Lung (tissue), 11 donors: ENCODE measurements at regions not wholly inside any gene's neighbourhood (a gene's known extent, or its start where the extent isn't known, plus 50 kb on each side); places are given as distances from the start of the nearest gene placed in this dataset.
A peak's percentile ranks its signal among the peaks of the same experiment; 100 is the strongest.

Experiments used
- ATAC-seq: fragments of 200-7000 bp; cut with Tn5 transposase; one replicate; pipeline ENCODE4 v1.9.1; 2020; ENCODE audit warnings: moderate number of reproducible peaks; ENCODE audit not compliant: insufficient read depth, low FRiP score
- DNase-seq, 3 donors: peaks; one replicate each; pipeline ENCODE4 v3.0.0-alpha.2; 2013 to 2017
- H3K27ac ChIP-seq, 2 donors: one replicate each; pipeline ENCODE4 v1.5.1; 2013; ENCODE audit warnings: mild to moderate bottlenecking in 2 of 2, moderate library complexity in 2 of 2, control low read depth in 1 of 2, inconsistent platforms in 1 of 2, low read depth in 1 of 2, low read length in 1 of 2
- H3K27me3 ChIP-seq, 3 donors: one replicate each; pipeline ENCODE4 v1.5.1; 2013; ENCODE audit warnings: low read length in 2 of 3; ENCODE audit not compliant: control insufficient read depth in 3 of 3, insufficient read depth in 3 of 3
- H3K36me3 ChIP-seq, 4 donors: one replicate each; pipeline ENCODE4 v1.5.1; 2013; ENCODE audit warnings: low read length in 4 of 4, mild to moderate bottlenecking in 1 of 4, moderate library complexity in 1 of 4; ENCODE audit not compliant: control insufficient read depth in 4 of 4, insufficient read depth in 4 of 4
- H3K4me1 ChIP-seq, 5 donors: one replicate each; pipeline ENCODE4 v1.5.1; 2013; ENCODE audit warnings: low read length in 5 of 5, mild to moderate bottlenecking in 2 of 5, moderate library complexity in 1 of 5; ENCODE audit not compliant: control insufficient read depth in 5 of 5, insufficient read depth in 5 of 5
- H3K4me3 ChIP-seq: one replicate; pipeline ENCODE4 v1.5.1; 2013; ENCODE audit warnings: mild to moderate bottlenecking, control low read depth, moderate library complexity
- H3K9ac ChIP-seq, 2 donors: one replicate each; pipeline ENCODE4 v1.5.1; 2013; ENCODE audit warnings: low read length in 2 of 2, control low read depth in 1 of 2; ENCODE audit not compliant: insufficient read depth in 1 of 2
- H3K9me3 ChIP-seq, 4 donors: one replicate each; pipeline ENCODE4 v1.5.1; 2013; ENCODE audit warnings: low read length in 3 of 4, mild to moderate bottlenecking in 1 of 4, moderate library complexity in 1 of 4; ENCODE audit not compliant: control insufficient read depth in 4 of 4, insufficient read depth in 3 of 4
- WGBS, 2 donors: extraction: QIAGEN DNeasy Blood & Tissue Kit; methylation state at CpG; one replicate each; pipeline ENCODE4 v1.1.7; 2013; 5-methylcytosine and 5-hydroxymethylcytosine counted together
- TF ChIP-seq, protein P1 (sequence below): IDR thresholded peaks from 2 replicates; pipeline ENCODE4 v1.5.1; 2012; ENCODE audit warnings: mild to moderate bottlenecking; ENCODE audit errors: control extremely low read depth, extremely low read depth
- donor health status: control.
- donor health status: control.
- donor health status: Bipolar disorder and iron deficiency.
- donor health status: healthy.
- donor health status: DM: yes; HTN: yes; CAD: no.

DNA sequence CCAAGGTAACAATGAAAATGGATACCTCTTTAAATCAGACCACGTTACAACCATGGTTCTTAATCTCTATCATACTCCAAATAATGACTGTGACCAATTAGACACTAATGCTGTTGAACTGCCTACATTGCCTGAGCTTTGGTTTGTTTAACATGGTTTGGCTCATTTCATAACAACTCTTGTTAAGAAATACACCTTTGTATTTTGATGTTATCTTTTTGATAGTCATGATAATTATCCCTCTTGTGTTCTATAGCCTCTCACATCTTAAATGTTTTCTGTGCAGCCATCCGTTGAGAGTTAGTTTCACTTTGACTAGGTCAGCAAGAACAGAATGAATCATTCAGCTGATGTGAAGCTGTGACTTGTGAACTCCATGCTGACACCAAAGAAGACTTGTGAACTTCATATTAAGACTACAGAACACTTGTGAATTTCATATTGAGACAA lies 75.5 kb upstream of the RERGL start:
- no peak overlapping the region for H3K27ac ChIP-seq
- ATAC-seq: no peak
- H3K27me3 ChIP-seq: no peaks in the 10 kb centered on the region
- peaks cover 0 to 4% (median 0%) of the 10 kb centered on the region in 5 donors for H3K4me1 ChIP-seq
- no peak overlapping the region for H3K4me3 ChIP-seq
- H3K9ac ChIP-seq: no peak overlapping the region
- no peaks in the 10 kb centered on the region for H3K36me3 ChIP-seq
- TF ChIP-seq, protein P1, sequence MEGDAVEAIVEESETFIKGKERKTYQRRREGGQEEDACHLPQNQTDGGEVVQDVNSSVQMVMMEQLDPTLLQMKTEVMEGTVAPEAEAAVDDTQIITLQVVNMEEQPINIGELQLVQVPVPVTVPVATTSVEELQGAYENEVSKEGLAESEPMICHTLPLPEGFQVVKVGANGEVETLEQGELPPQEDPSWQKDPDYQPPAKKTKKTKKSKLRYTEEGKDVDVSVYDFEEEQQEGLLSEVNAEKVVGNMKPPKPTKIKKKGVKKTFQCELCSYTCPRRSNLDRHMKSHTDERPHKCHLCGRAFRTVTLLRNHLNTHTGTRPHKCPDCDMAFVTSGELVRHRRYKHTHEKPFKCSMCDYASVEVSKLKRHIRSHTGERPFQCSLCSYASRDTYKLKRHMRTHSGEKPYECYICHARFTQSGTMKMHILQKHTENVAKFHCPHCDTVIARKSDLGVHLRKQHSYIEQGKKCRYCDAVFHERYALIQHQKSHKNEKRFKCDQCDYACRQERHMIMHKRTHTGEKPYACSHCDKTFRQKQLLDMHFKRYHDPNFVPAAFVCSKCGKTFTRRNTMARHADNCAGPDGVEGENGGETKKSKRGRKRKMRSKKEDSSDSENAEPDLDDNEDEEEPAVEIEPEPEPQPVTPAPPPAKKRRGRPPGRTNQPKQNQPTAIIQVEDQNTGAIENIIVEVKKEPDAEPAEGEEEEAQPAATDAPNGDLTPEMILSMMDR: no peak
- peak in 2 of 3 donors; percentile 5 to 34 for DNase-seq
- 15 to 46% methylated on average over 2 of the region's 2 CpGs for WGBS, 2 donors
- H3K9me3 ChIP-seq: no peaks in the 10 kb centered on the region

DNA sequence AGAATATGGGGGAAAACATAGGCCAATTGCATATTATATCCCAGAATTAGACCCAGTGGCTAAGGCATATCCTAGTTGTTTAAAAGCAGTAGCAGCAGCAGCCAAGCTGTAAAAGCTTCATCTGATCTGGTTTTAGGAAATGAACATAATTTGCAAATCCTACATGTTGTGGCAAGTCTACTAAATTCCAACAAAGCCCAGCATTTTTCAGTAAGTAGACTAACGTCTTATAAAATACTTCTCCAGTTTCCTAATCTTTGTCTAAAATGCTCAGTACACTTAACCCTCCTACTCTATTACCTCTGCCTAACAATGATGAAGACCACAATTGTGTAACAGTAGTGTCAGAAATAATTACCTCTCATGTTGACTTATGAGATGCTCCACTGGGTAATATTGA lies 70.9 kb upstream of the RERGL start:
- DNase-seq (no peak), ATAC-seq (no peak)
- H3K9ac ChIP-seq: no peak overlapping the region
- no peaks in the 10 kb centered on the region for H3K36me3 ChIP-seq
- no peaks in the 10 kb centered on the region for H3K27me3 ChIP-seq
- H3K9me3 ChIP-seq: peaks cover 0 to 7% (median 0%) of the 10 kb centered on the region in 4 donors
- WGBS, 2 donors: 79 to 84% methylated on average over 1 of the region's 1 CpG
- TF ChIP-seq, protein P1: no peak
- peaks cover 0 to under 1% (median 0%) of the 10 kb centered on the region in 5 donors for H3K4me1 ChIP-seq
- H3K4me3 ChIP-seq: no peak overlapping the region
- no peak overlapping the region for H3K27ac ChIP-seq

DNA sequence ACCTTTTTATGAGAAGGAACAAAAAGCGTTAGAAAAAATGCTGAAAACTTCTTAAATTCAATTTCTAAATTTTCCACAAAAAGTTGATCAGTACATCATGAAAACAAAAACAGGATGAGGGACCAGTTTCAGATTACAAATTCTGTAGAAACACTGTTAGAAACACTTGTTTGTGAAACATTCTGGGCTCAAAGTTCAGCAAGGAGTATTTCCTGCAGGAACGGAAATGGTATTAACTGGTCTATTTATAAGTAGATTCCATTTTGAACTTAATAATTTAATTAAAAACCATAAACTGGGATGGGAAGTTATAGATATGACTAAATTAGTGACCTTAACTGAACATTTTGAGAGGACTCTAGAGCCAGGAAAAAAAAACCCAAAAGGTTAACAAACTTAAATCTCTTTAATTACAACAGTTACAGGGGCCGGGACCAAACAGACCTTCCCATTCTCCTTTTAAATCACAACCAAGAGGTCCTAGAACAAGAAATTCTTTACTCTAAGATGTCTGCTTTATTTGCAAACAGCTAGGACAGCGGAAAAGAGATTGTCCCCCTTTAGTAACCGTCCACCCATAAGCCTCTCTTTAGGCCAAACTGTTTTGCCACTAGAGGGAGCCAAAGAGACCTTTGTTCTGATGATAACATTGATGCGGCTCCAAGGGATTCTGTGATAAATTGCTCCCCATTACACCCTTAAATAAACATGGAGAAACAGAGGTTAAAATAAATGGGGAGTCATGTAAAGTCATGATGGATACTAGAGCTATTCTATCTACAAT lies 69.0 kb upstream of the RERGL start:
- no peak overlapping the region for H3K27ac ChIP-seq
- WGBS, 2 donors: 85 to 88% methylated on average over 6 of the region's 6 CpGs
- TF ChIP-seq, protein P1: peak; percentile 8
- H3K27me3 ChIP-seq: no peaks in the 10 kb centered on the region
- H3K4me1 ChIP-seq: no peaks in the 10 kb centered on the region
- ATAC-seq (peak; percentile 47), DNase-seq (peak in 2 of 3 donors; percentile 18 to 26)
- H3K4me3 ChIP-seq: no peak overlapping the region
- no peak overlapping the region for H3K9ac ChIP-seq
- peaks cover 0 to 7% (median 0%) of the 10 kb centered on the region in 4 donors for H3K9me3 ChIP-seq
- H3K36me3 ChIP-seq: no peaks in the 10 kb centered on the region
